ENCODE measurements at regions not wholly inside any gene's neighbourhood (a gene's known extent, or its start where the extent isn't known, plus 50 kb on each side); places are given as distances from the start of the nearest gene placed in this dataset.

DNA sequence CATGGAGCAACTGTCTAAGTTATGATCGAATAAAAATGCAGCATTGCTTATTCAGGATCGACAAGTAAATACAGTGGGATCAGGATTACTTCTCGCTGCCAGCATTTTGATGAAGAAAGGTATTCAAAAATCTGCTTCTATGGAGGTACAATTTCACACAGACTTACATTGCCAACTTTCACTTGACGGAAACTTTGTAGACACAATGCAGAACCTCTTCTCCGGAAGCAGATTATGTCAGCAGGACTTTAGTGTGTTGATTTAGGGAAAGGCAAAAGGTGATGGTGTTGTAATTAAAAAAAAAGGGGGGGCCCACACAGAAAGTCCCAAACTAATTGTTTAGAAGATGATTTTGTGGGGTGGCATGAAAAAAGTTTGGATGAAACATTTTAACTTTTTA lies 462.4 kb upstream of the KLF6 start:
- TF ChIP-seq EZH2 (IDR thresholded peaks at IDR 0.05; ENCODE audit: low read depth): no peak
- TF ChIP-seq, protein P1, sequence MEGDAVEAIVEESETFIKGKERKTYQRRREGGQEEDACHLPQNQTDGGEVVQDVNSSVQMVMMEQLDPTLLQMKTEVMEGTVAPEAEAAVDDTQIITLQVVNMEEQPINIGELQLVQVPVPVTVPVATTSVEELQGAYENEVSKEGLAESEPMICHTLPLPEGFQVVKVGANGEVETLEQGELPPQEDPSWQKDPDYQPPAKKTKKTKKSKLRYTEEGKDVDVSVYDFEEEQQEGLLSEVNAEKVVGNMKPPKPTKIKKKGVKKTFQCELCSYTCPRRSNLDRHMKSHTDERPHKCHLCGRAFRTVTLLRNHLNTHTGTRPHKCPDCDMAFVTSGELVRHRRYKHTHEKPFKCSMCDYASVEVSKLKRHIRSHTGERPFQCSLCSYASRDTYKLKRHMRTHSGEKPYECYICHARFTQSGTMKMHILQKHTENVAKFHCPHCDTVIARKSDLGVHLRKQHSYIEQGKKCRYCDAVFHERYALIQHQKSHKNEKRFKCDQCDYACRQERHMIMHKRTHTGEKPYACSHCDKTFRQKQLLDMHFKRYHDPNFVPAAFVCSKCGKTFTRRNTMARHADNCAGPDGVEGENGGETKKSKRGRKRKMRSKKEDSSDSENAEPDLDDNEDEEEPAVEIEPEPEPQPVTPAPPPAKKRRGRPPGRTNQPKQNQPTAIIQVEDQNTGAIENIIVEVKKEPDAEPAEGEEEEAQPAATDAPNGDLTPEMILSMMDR (conservative IDR thresholded peaks at IDR 0.05): no peak
